ENCODE measurements at regions not wholly inside any gene's neighbourhood (a gene's known extent, or its start where the extent isn't known, plus 50 kb on each side); places are given as distances from the start of the nearest gene placed in this dataset.

GRCh38 chr2:23026671-23027070 is 358.3 kb upstream of the KLHL29 start:
- Mint-ChIP-seq H3K27me3 (ENCODE audit: insufficient read depth, low read depth) (peaks cover 7% of the 10 kb centered on the region), H3K9me3 (no peaks in the 10 kb centered on the region), H3K36me3 (no peaks in the 10 kb centered on the region), H3K4me1 (peaks cover 26% of the 10 kb centered on the region), H3K4me3 (no peak overlapping the region), H3K27ac (no peak overlapping the region)
- no peaks in the 10 kb centered on the region for H3F3A ChIP-seq (ENCODE audit: low read depth)
- no peaks in the 10 kb centered on the region for H3K27me3 ChIP-seq
- no peak overlapping the region for H3K4me2 ChIP-seq
- DNase-seq (ENCODE audit: low spot score): no peak
- no peaks in the 10 kb centered on the region for H3K79me2 ChIP-seq (ENCODE audit: low read depth)
- H3K4me3 ChIP-seq: no peak overlapping the region
- H3K27ac ChIP-seq: no peak overlapping the region
- no peaks in the 10 kb centered on the region for H3K36me3 ChIP-seq
- no peaks in the 10 kb centered on the region for H4K20me1 ChIP-seq (ENCODE audit: low read depth)
- H3K4me1 ChIP-seq: peaks cover 5% of the 10 kb centered on the region
- H2AFZ ChIP-seq (replicated peaks): no peak overlapping the region
- TF ChIP-seq CTCF (IDR thresholded peaks at IDR 0.05) (no peak), EZH2 (IDR thresholded peaks at IDR 0.05) (no peak), EZH2phosphoT487 (IDR thresholded peaks at IDR 0.05) (no peak)
- no peaks in the 10 kb centered on the region for H3K9me3 ChIP-seq (ENCODE audit: low read depth)
- no peak overlapping the region for H3K9ac ChIP-seq

GRCh38 chr2:23027396-23027795 is 357.6 kb upstream of the KLHL29 start:
- Histone ChIP-seq H3K4me2 (no peak overlapping the region), H3K27me3 (no peaks in the 10 kb centered on the region), H2AFZ (replicated peaks) (no peak overlapping the region), H3K9ac (no peak overlapping the region), H4K20me1 (ENCODE audit: low read depth) (no peaks in the 10 kb centered on the region), H3K4me1 (peaks cover 5% of the 10 kb centered on the region), H3K79me2 (ENCODE audit: low read depth) (no peaks in the 10 kb centered on the region), H3F3A (ENCODE audit: low read depth) (no peaks in the 10 kb centered on the region), H3K9me3 (ENCODE audit: low read depth) (no peaks in the 10 kb centered on the region), H3K4me3 (no peak overlapping the region), H3K36me3 (no peaks in the 10 kb centered on the region), H3K27ac (no peak overlapping the region)
- TF ChIP-seq EZH2 (IDR thresholded peaks at IDR 0.05): no peak
- no peak for TF ChIP-seq EZH2phosphoT487 (IDR thresholded peaks at IDR 0.05)
- no peak for TF ChIP-seq CTCF (IDR thresholded peaks at IDR 0.05)
- no peaks in the 10 kb centered on the region for H3K9me3 Mint-ChIP-seq
- DNase-seq (ENCODE audit: low spot score): no peak
- H3K27me3 Mint-ChIP-seq (ENCODE audit: insufficient read depth, low read depth): peaks cover 7% of the 10 kb centered on the region
- peaks cover 28% of the 10 kb centered on the region for H3K4me1 Mint-ChIP-seq
- peak overlapping the region; percentile 64 for H3K27ac Mint-ChIP-seq
- H3K36me3 Mint-ChIP-seq: no peaks in the 10 kb centered on the region
- no peak overlapping the region for H3K4me3 Mint-ChIP-seq

- no peaks in the 10 kb centered on the region for H3F3A ChIP-seq (ENCODE audit: low read depth)
- H3K9me3 ChIP-seq (ENCODE audit: low read depth): no peaks in the 10 kb centered on the region
- H3K79me2 ChIP-seq (ENCODE audit: low read depth): no peaks in the 10 kb centered on the region
- Mint-ChIP-seq H3K27me3 (ENCODE audit: insufficient read depth, low read depth) (peaks cover 7% of the 10 kb centered on the region), H3K4me1 (peaks cover 28% of the 10 kb centered on the region), H3K36me3 (no peaks in the 10 kb centered on the region), H3K9me3 (no peaks in the 10 kb centered on the region), H3K27ac (no peak overlapping the region), H3K4me3 (no peak overlapping the region)
- no peak overlapping the region for H3K4me2 ChIP-seq
- TF ChIP-seq EZH2 (IDR thresholded peaks at IDR 0.05) (no peak), EZH2phosphoT487 (IDR thresholded peaks at IDR 0.05) (no peak), CTCF (IDR thresholded peaks at IDR 0.05) (no peak)
- H3K4me3 ChIP-seq: no peak overlapping the region
- peaks cover 5% of the 10 kb centered on the region for H3K4me1 ChIP-seq
- no peak overlapping the region for H3K9ac ChIP-seq
- no peak overlapping the region for H2AFZ ChIP-seq (replicated peaks)
- H3K27me3 ChIP-seq: no peaks in the 10 kb centered on the region
- DNase-seq (ENCODE audit: low spot score): no peak
- no peak overlapping the region for H3K27ac ChIP-seq
- H4K20me1 ChIP-seq (ENCODE audit: low read depth): no peaks in the 10 kb centered on the region
- no peaks in the 10 kb centered on the region for H3K36me3 ChIP-seq
Observed at GRCh38 chr2:23028106-23028505, 356.9 kb upstream of the KLHL29 start.
